ENCODE measurements at regions not wholly inside any gene's neighbourhood (a gene's known extent, or its start where the extent isn't known, plus 50 kb on each side); places are given as distances from the start of the nearest gene placed in this dataset.

DNA sequence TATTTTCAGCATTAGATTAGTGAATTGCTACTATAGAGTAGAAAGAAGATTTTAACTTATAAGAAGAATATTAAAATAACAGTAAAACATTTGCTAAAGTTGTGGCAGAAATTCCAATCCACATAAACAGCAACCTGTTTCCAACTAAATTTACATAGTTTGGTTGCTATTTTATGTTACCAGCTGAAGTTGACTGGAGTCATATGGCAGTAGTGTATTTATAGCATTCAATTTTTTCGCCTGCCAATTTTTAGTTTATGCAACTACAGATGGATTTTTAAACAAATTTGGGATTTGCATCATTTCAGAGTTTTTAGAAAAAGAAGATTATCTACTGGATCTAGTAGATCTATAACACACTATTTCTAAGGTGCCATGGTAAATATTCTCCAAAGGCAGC, 332.5 kb upstream of the BCHE start:
- Histone ChIP-seq H3K9me3 (no peaks in the 10 kb centered on the region), H3K4me2 (no peak overlapping the region), H3K4me3 (no peak overlapping the region), H3K27ac (no peak overlapping the region), H3K4me1 (no peaks in the 10 kb centered on the region)
- POLR2A ChIA-PET = no interaction called here
- TF ChIP-seq SMC3 (IDR thresholded peaks at IDR 0.05) = no peak
- TF ChIP-seq, protein P1, sequence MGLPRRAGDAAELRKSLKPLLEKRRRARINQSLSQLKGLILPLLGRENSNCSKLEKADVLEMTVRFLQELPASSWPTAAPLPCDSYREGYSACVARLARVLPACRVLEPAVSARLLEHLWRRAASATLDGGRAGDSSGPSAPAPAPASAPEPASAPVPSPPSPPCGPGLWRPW (IDR thresholded peaks at IDR 0.05) = no peak
- no peak for TF ChIP-seq JUNB (IDR thresholded peaks at IDR 0.05)
- TF ChIP-seq, protein P2, sequence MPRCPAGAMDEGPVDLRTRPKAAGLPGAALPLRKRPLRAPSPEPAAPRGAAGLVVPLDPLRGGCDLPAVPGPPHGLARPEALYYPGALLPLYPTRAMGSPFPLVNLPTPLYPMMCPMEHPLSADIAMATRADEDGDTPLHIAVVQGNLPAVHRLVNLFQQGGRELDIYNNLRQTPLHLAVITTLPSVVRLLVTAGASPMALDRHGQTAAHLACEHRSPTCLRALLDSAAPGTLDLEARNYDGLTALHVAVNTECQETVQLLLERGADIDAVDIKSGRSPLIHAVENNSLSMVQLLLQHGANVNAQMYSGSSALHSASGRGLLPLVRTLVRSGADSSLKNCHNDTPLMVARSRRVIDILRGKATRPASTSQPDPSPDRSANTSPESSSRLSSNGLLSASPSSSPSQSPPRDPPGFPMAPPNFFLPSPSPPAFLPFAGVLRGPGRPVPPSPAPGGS (IDR thresholded peaks at IDR 0.05) = no peak
- TF ChIP-seq MAZ (IDR thresholded peaks at IDR 0.05; ENCODE audit: borderline replicate concordance, low read depth, low read length) = no peak
- TF ChIP-seq EP300 (IDR thresholded peaks at IDR 0.05) = no peak
- FAIRE-seq (no peak), ATAC-seq (no peak), DNase-seq (ENCODE audit: low read depth in 1 of 2, low spot score in 1 of 2) (no peak)
- WGBS (ENCODE audit: missing lambda C conversion rate) = 28% methylated on average over 1 of the region's 1 CpG
- CTCF ChIA-PET = no interaction called here

DNA sequence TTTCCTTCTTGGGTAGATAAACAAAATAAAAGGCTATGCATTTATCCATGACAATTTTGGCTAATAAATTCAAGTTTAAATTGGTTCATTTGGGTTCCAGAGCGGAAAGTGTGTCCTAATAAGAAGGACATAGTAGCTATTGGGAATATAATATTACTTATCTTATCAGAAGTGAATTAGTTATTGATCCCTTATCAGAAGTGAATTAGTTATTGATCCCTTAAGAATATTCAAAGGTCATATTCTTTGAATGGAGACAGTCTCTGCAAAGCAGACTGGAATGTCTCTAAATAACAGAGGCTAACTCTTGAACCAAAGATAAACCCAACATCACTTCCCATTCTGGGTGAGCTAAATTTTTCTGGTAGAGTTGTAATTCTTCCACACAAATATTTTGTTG, 290.7 kb upstream of the BCHE start:
- WGBS (ENCODE audit: missing lambda C conversion rate) = 26% methylated on average over 1 of the region's 1 CpG
- Histone ChIP-seq H3K4me1 (no peaks in the 10 kb centered on the region), H3K9me3 (no peaks in the 10 kb centered on the region), H3K4me3 (no peak overlapping the region), H3K4me2 (no peak overlapping the region), H3K27ac (no peak overlapping the region)
- no peak for FAIRE-seq
- CTCF ChIA-PET = no interaction called here
- POLR2A ChIA-PET = no interaction called here
- no peak for DNase-seq (ENCODE audit: low read depth in 1 of 2, low spot score in 1 of 2)
- TF ChIP-seq JUN (IDR thresholded peaks at IDR 0.05) (no peak), POLR2AphosphoS2 (conservative IDR thresholded peaks at IDR 0.05; ENCODE audit: low read length) (no peak), FOSB (CRISPR knock-in tag; IDR thresholded peaks at IDR 0.05) (no peak), CHD4 (IDR thresholded peaks at IDR 0.05; ENCODE audit: borderline replicate concordance) (no peak), ZC3H11A (IDR thresholded peaks at IDR 0.05) (no peak), HOXA7 (CRISPR knock-in tag; IDR thresholded peaks at IDR 0.05) (no peak), MAFK (IDR thresholded peaks at IDR 0.05; ENCODE audit: partially characterized antibody) (no peak), GATA3 (IDR thresholded peaks at IDR 0.05; ENCODE audit: borderline replicate concordance) (no peak), CBX2 (IDR thresholded peaks at IDR 0.05; ENCODE audit: borderline replicate concordance, low read depth) (no peak), SREBF2 (IDR thresholded peaks at IDR 0.05) (no peak), MYC (IDR thresholded peaks at IDR 0.05; ENCODE audit: borderline replicate concordance, low read length) (no peak), ESRRA (IDR thresholded peaks at IDR 0.05; ENCODE audit: borderline replicate concordance, low read length) (no peak), KDM1A (IDR thresholded peaks at IDR 0.05; ENCODE audit: low read depth) (no peak), TP53 (CRISPR knock-in tag; IDR thresholded peaks at IDR 0.05) (no peak)
- TF ChIP-seq, protein P3, sequence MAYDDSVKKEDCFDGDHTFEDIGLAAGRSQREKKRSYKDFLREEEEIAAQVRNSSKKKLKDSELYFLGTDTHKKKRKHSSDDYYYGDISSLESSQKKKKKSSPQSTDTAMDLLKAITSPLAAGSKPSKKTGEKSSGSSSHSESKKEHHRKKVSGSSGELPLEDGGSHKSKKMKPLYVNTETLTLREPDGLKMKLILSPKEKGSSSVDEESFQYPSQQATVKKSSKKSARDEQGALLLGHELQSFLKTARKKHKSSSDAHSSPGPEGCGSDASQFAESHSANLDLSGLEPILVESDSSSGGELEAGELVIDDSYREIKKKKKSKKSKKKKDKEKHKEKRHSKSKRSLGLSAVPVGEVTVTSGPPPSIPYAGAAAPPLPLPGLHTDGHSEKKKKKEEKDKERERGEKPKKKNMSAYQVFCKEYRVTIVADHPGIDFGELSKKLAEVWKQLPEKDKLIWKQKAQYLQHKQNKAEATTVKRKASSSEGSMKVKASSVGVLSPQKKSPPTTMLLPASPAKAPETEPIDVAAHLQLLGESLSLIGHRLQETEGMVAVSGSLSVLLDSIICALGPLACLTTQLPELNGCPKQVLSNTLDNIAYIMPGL (CRISPR knock-in tag; IDR thresholded peaks at IDR 0.05; ENCODE audit: borderline replicate concordance) = no peak
- TF ChIP-seq, protein P4, sequence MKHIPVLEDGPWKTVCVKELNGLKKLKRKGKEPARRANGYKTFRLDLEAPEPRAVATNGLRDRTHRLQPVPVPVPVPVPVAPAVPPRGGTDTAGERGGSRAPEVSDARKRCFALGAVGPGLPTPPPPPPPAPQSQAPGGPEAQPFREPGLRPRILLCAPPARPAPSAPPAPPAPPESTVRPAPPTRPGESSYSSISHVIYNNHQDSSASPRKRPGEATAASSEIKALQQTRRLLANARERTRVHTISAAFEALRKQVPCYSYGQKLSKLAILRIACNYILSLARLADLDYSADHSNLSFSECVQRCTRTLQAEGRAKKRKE (CRISPR knock-in tag; IDR thresholded peaks at IDR 0.05; ENCODE audit: low read depth) = no peak
- TF ChIP-seq, protein P5, sequence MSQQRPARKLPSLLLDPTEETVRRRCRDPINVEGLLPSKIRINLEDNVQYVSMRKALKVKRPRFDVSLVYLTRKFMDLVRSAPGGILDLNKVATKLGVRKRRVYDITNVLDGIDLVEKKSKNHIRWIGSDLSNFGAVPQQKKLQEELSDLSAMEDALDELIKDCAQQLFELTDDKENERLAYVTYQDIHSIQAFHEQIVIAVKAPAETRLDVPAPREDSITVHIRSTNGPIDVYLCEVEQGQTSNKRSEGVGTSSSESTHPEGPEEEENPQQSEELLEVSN (IDR thresholded peaks at IDR 0.05; ENCODE audit: borderline replicate concordance, low read depth) = no peak
- TF ChIP-seq, protein P6, sequence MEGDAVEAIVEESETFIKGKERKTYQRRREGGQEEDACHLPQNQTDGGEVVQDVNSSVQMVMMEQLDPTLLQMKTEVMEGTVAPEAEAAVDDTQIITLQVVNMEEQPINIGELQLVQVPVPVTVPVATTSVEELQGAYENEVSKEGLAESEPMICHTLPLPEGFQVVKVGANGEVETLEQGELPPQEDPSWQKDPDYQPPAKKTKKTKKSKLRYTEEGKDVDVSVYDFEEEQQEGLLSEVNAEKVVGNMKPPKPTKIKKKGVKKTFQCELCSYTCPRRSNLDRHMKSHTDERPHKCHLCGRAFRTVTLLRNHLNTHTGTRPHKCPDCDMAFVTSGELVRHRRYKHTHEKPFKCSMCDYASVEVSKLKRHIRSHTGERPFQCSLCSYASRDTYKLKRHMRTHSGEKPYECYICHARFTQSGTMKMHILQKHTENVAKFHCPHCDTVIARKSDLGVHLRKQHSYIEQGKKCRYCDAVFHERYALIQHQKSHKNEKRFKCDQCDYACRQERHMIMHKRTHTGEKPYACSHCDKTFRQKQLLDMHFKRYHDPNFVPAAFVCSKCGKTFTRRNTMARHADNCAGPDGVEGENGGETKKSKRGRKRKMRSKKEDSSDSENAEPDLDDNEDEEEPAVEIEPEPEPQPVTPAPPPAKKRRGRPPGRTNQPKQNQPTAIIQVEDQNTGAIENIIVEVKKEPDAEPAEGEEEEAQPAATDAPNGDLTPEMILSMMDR (IDR thresholded peaks at IDR 0.05) = no peak
- no peak for ATAC-seq
